IMR-90 (cell line): ENCODE measurements at regions not wholly inside any gene's neighbourhood (a gene's known extent, or its start where the extent isn't known, plus 50 kb on each side); places are given as distances from the start of the nearest gene placed in this dataset.

ENCODE experiments used
- ATAC-seq: fragments of 200-7000 bp; cut with Tn5 transposase; 2 replicates; pipeline ENCODE4 v1.9.1; 2020; ENCODE audit warnings: low read depth, mild to moderate bottlenecking, moderate library complexity
- BruUV-seq: library from RNA; stranded (reverse); fragments of 400-500 nt; replicated peaks from 2 replicates; lab custom pipeline; 2021; lab: Mats Ljungman, UMichigan
- CTCF ChIA-PET: fragments of 300-600 bp; formaldehyde crosslinking; extraction: SDS; loops from one replicate; lab custom pipeline; 2021; ENCODE audit warnings: antibody characterized with exemption; lab: Yijun Ruan, JAX
- POLR2A ChIA-PET: fragments of 300-600 bp; sonication (Branson Sonifier 250); formaldehyde crosslinking; loops from one replicate; lab custom pipeline; 2022; ENCODE audit warnings: antibody characterized with exemption; ENCODE audit not compliant: unreplicated experiment; lab: Charles Lee
- DNase-seq: peaks from one replicate; pipeline ENCODE4 v3.0.0; 2013
- H2AFZ ChIP-seq: replicated peaks from 2 replicates; pipeline ENCODE3; 2013; ENCODE audit warnings: low read length, mild to moderate bottlenecking; ENCODE audit not compliant: poor library complexity
- H2AK5ac ChIP-seq: 2 replicates; pipeline ENCODE4 v1.6.1; 2013; ENCODE audit warnings: low read depth, low read length, inconsistent platforms
- H2AK9ac ChIP-seq: replicated peaks from 2 replicates; pipeline ENCODE3; 2013; ENCODE audit warnings: mild to moderate bottlenecking, low read depth, low read length, moderate library complexity; ENCODE audit not compliant: poor library complexity
- H2BK120ac ChIP-seq: 2 replicates; pipeline ENCODE4 v1.6.1; 2013; ENCODE audit warnings: low read depth, low read length, inconsistent platforms
- H2BK15ac ChIP-seq: 3 replicates; pipeline ENCODE4 v1.6.1; 2013; ENCODE audit warnings: low read depth, low read length, inconsistent platforms
- H2BK20ac ChIP-seq: 2 replicates; pipeline ENCODE4 v1.6.1; 2013; ENCODE audit warnings: low read depth, mild to moderate bottlenecking, inconsistent platforms, low read length, moderate library complexity
- H2BK5ac ChIP-seq: 2 replicates; pipeline ENCODE4 v1.6.1; 2013; ENCODE audit warnings: mild to moderate bottlenecking, low read depth, low read length, inconsistent platforms; ENCODE audit not compliant: poor library complexity, severe bottlenecking
- H3K14ac ChIP-seq: replicated peaks from 2 replicates; pipeline ENCODE4 v1.6.1; 2013; ENCODE audit warnings: low read depth, low read length, inconsistent platforms
- H3K18ac ChIP-seq: 2 replicates; pipeline ENCODE4 v1.6.1; 2013; ENCODE audit warnings: low read depth, low read length, control low read depth
- H3K23ac ChIP-seq: 2 replicates; pipeline ENCODE4 v1.6.1; 2013; ENCODE audit warnings: low read depth, low read length, inconsistent platforms
- H3K27ac ChIP-seq: 2 replicates; pipeline ENCODE4 v1.5.1; 2013; ENCODE audit warnings: mild to moderate bottlenecking, control low read depth, low read length; ENCODE audit not compliant: insufficient read depth
- H3K27me3 ChIP-seq: 2 replicates; pipeline ENCODE4 v1.6.1; 2013; ENCODE audit warnings: low read length; ENCODE audit not compliant: control insufficient read depth, insufficient read depth
- H3K36me3 ChIP-seq: 2 replicates; pipeline ENCODE4 v1.6.1; 2013; ENCODE audit warnings: low read length, mixed read lengths; ENCODE audit not compliant: control insufficient read depth, insufficient read depth
- H3K4ac ChIP-seq: 2 replicates; pipeline ENCODE4 v1.6.1; 2013; ENCODE audit warnings: low read depth, low read length, inconsistent platforms
- H3K4me1 ChIP-seq: 2 replicates; pipeline ENCODE4 v1.6.1; 2013; ENCODE audit warnings: low read length, mixed read lengths; ENCODE audit not compliant: control insufficient read depth, insufficient read depth
- H3K4me2 ChIP-seq: 2 replicates; pipeline ENCODE4 v1.6.1; 2013; ENCODE audit warnings: low read depth, mild to moderate bottlenecking, control low read depth, low read length, moderate library complexity
- H3K4me3 ChIP-seq: 2 replicates; pipeline ENCODE4 v1.5.1; 2013; ENCODE audit warnings: low read depth, mild to moderate bottlenecking, control low read depth, low read length, moderate library complexity; ENCODE audit not compliant: insufficient read depth
- H3K56ac ChIP-seq: 2 replicates; pipeline ENCODE4 v1.6.1; 2013; ENCODE audit warnings: low read length, inconsistent platforms; ENCODE audit not compliant: insufficient read depth; ENCODE audit errors: extremely low read depth
- H3K79me1 ChIP-seq, 2 experiments: 2 replicates each; pipeline ENCODE4 v1.6.1; 2013; ENCODE audit warnings: low read length in 2 of 2, inconsistent platforms in 1 of 2, low read depth in 1 of 2
- H3K9ac ChIP-seq: 2 replicates; pipeline ENCODE4 v1.6.1; 2013; ENCODE audit warnings: low read depth, low read length, control low read depth
- H3K9me1 ChIP-seq: 2 replicates; pipeline ENCODE4 v1.6.1; 2013; ENCODE audit warnings: low read length, inconsistent platforms; ENCODE audit not compliant: insufficient read depth
- H3K9me3 ChIP-seq: 2 replicates; pipeline ENCODE4 v1.6.1; 2013; ENCODE audit warnings: low read length; ENCODE audit not compliant: control insufficient read depth, insufficient read depth
- H4K20me1 ChIP-seq: 2 replicates; pipeline ENCODE4 v1.6.1; 2013; ENCODE audit warnings: low read length, inconsistent platforms; ENCODE audit not compliant: insufficient read depth
- H4K5ac ChIP-seq: 2 replicates; pipeline ENCODE4 v1.6.1; 2013; ENCODE audit warnings: mild to moderate bottlenecking, low read depth, low read length, control low read depth
- H4K8ac ChIP-seq, 2 experiments: 2 replicates each; pipeline ENCODE4 v1.6.1; 2013; ENCODE audit warnings: low read depth in 2 of 2, low read length in 2 of 2, control low read depth in 1 of 2, inconsistent platforms in 1 of 2
- H4K91ac ChIP-seq: 2 replicates; pipeline ENCODE4 v1.6.1; 2013; ENCODE audit warnings: low read depth, low read length, inconsistent platforms; ENCODE audit not compliant: insufficient read depth
- BHLHE40 ChIP-seq: fragments of 150-350 bp; IDR thresholded peaks from 2 replicates; pipeline ENCODE4 v1.6.1; 2016; ENCODE audit warnings: mild to moderate bottlenecking, low read depth, low read length
- CHD1 ChIP-seq: IDR thresholded peaks from 2 replicates; pipeline ENCODE4 v1.6.1; 2012; ENCODE audit warnings: low read depth, low read length, improper control_type of control experiment
- FOS ChIP-seq: fragments of 150-350 bp; IDR thresholded peaks from 2 replicates; pipeline ENCODE4 v1.6.1; 2016; ENCODE audit warnings: low read depth, low read length
- POLR2A ChIP-seq: IDR thresholded peaks from 2 replicates; pipeline ENCODE4 v1.6.1; 2012; ENCODE audit warnings: mild to moderate bottlenecking, low read depth, low read length
- RCOR1 ChIP-seq: IDR thresholded peaks from 2 replicates; pipeline ENCODE4 v1.6.1; 2012; ENCODE audit warnings: mild to moderate bottlenecking, low read length, improper control_type of control experiment; ENCODE audit not compliant: insufficient replicate concordance
- RFX5 ChIP-seq: IDR thresholded peaks from 2 replicates; pipeline ENCODE4 v1.8.0; 2012; ENCODE audit warnings: low read depth, mild to moderate bottlenecking, low read length, moderate library complexity
- SMC3 ChIP-seq: fragments of 150-350 bp; IDR thresholded peaks from 2 replicates; pipeline ENCODE4 v1.6.1; 2016; ENCODE audit warnings: low read depth, mild to moderate bottlenecking, antibody characterized with exemption, low read length, moderate library complexity
- USF2 ChIP-seq: fragments of 150-350 bp; IDR thresholded peaks from 2 replicates; pipeline ENCODE4 v1.6.1; 2017; ENCODE audit warnings: mild to moderate bottlenecking, antibody characterized with exemption, low read length, low read depth
- WGBS, 2 experiments: methylation state at CpG; one replicate each; pipeline versions ENCODE4 v1.1.5 to v1.1.7; 2013; ENCODE audit warnings: missing lambda C conversion rate in 2 of 2; ENCODE audit not compliant: insufficient read length in 1 of 2; ENCODE audit errors: extremely low coverage in 2 of 2; 5-methylcytosine and 5-hydroxymethylcytosine counted together
- dilution Hi-C: fragments of 300-500 bp; cut with HindIII; formaldehyde crosslinking; loops from one replicate; pipeline ENCODE4 v1.14.3; 2018; ENCODE audit warnings: low sequenced_read_pairs; ENCODE audit not compliant: unreplicated experiment
- in situ Hi-C: fragments of 300-500 bp; cut with MboI; formaldehyde crosslinking; loops from 3 replicates; pipeline ENCODE4 v1.14.3; 2019; ENCODE audit warnings: low sequenced_read_pairs, inconsistent platforms, mixed read lengths
- intact Hi-C: fragments of 100-400 bp; cut with micrococcal nuclease; formaldehyde crosslinking; loops from 2 replicates; pipeline ENCODE4 v1.10.0; 2022
- TF ChIP-seq, protein P1 (sequence below): fragments of 150-350 bp; IDR thresholded peaks from 2 replicates; pipeline ENCODE4 v1.6.1; 2016; ENCODE audit warnings: low read depth, mild to moderate bottlenecking, low read length, moderate library complexity, borderline replicate concordance
- TF ChIP-seq, protein P2 (sequence below): conservative IDR thresholded peaks from 2 replicates; pipeline ENCODE4 v1.5.1; 2012; ENCODE audit warnings: mild to moderate bottlenecking, low read depth, low read length, improper control_type of control experiment

- no TSS peak for BruUV-seq
- Histone ChIP-seq H3K4me1 (no peaks in the 10 kb centered on the region), H3K27ac (no peak overlapping the region), H2BK20ac (no peak overlapping the region), H3K9me3 (no peaks in the 10 kb centered on the region), H3K9ac (no peak overlapping the region), H3K4ac (no peak overlapping the region), H3K27me3 (no peaks in the 10 kb centered on the region), H3K9me1 (no peaks in the 10 kb centered on the region), H2AK9ac (no peak overlapping the region), H3K56ac (no peak overlapping the region), H4K91ac (no peak overlapping the region), H2AK5ac (no peak overlapping the region), H3K4me3 (no peak overlapping the region), H2AFZ (no peak overlapping the region), H3K18ac (no peak overlapping the region), H4K5ac (no peak overlapping the region), H4K20me1 (no peaks in the 10 kb centered on the region), H2BK5ac (no peak overlapping the region), H3K23ac (no peak overlapping the region), H3K36me3 (no peaks in the 10 kb centered on the region), H2BK15ac (no peak overlapping the region), H3K4me2 (no peak overlapping the region), H2BK120ac (no peak overlapping the region), H4K8ac (no peak overlapping the region), H3K14ac (no peak overlapping the region), H3K79me1 (no peaks in the 10 kb centered on the region)
- POLR2A ChIA-PET, result no interaction called here
- in situ Hi-C loops (no loop called here), dilution Hi-C loops (no loop called here), intact Hi-C loops (no loop called here)
- TF ChIP-seq FOS, result no peak
- no peak for TF ChIP-seq POLR2A
- TF ChIP-seq SMC3, result no peak
- TF ChIP-seq RFX5, result no peak
- TF ChIP-seq BHLHE40, result no peak
- no peak for TF ChIP-seq RCOR1
- TF ChIP-seq USF2, result no peak
- TF ChIP-seq, protein P1, sequence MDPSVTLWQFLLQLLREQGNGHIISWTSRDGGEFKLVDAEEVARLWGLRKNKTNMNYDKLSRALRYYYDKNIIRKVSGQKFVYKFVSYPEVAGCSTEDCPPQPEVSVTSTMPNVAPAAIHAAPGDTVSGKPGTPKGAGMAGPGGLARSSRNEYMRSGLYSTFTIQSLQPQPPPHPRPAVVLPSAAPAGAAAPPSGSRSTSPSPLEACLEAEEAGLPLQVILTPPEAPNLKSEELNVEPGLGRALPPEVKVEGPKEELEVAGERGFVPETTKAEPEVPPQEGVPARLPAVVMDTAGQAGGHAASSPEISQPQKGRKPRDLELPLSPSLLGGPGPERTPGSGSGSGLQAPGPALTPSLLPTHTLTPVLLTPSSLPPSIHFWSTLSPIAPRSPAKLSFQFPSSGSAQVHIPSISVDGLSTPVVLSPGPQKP, result no peak
- TF ChIP-seq, protein P2, sequence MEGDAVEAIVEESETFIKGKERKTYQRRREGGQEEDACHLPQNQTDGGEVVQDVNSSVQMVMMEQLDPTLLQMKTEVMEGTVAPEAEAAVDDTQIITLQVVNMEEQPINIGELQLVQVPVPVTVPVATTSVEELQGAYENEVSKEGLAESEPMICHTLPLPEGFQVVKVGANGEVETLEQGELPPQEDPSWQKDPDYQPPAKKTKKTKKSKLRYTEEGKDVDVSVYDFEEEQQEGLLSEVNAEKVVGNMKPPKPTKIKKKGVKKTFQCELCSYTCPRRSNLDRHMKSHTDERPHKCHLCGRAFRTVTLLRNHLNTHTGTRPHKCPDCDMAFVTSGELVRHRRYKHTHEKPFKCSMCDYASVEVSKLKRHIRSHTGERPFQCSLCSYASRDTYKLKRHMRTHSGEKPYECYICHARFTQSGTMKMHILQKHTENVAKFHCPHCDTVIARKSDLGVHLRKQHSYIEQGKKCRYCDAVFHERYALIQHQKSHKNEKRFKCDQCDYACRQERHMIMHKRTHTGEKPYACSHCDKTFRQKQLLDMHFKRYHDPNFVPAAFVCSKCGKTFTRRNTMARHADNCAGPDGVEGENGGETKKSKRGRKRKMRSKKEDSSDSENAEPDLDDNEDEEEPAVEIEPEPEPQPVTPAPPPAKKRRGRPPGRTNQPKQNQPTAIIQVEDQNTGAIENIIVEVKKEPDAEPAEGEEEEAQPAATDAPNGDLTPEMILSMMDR, result no peak
- no peak for TF ChIP-seq CHD1
- DNase-seq (no peak), ATAC-seq (no peak)
- CTCF ChIA-PET, result no interaction called here
- no CpG with 5 or more reads among the region's 7 CpGs for WGBS, 2 experiments
Observed at GRCh38 chr3:153952091-153952490, 169.1 kb upstream of the ARHGEF26 start.
